Suprapubic skin (tissue), 4 donors: ENCODE measurements at regions not wholly inside any gene's neighbourhood (a gene's known extent, or its start where the extent isn't known, plus 50 kb on each side); places are given as distances from the start of the nearest gene placed in this dataset.

Source experiments
- DNase-seq, 2 donors: peaks; one replicate each; pipeline ENCODE4 v3.0.0-alpha.2; 2019; ENCODE audit warnings: low spot score in 2 of 2
- H3K27ac ChIP-seq: fragments of 200-600 bp; sonication (generic); one replicate; pipeline ENCODE4 v1.5.1; 2019
- H3K27me3 ChIP-seq: fragments of 200-600 bp; sonication (generic); one replicate; pipeline ENCODE4 v1.5.1; 2019
- H3K36me3 ChIP-seq: fragments of 200-600 bp; sonication (generic); one replicate; pipeline ENCODE4 v1.5.1; 2019
- H3K4me1 ChIP-seq: fragments of 200-600 bp; sonication (generic); one replicate; pipeline ENCODE4 v1.5.1; 2019
- H3K4me3 ChIP-seq: fragments of 200-600 bp; sonication (generic); one replicate; pipeline ENCODE4 v1.5.1; 2019; ENCODE audit warnings: mild to moderate bottlenecking
- H3K9me3 ChIP-seq: fragments of 200-600 bp; sonication (generic); one replicate; pipeline ENCODE4 v1.5.1; 2019
- EP300 ChIP-seq: sonication (generic); formaldehyde crosslinking; IDR thresholded peaks from one replicate; pipeline ENCODE4 v1.6.1; 2017; ENCODE audit warnings: antibody characterized with exemption
- POLR2A ChIP-seq, 2 donors: fragments of 450-650 bp; IDR thresholded peaks; one replicate each; pipeline ENCODE4 v1.6.1; 2017; ENCODE audit warnings: antibody characterized with exemption in 2 of 2, mild to moderate bottlenecking in 2 of 2, moderate library complexity in 2 of 2
- POLR2AphosphoS5 ChIP-seq, 3 donors: sonication (generic); formaldehyde crosslinking; IDR thresholded peaks; one replicate each; pipeline ENCODE4 v1.6.1; 2017; ENCODE audit warnings: antibody characterized with exemption in 3 of 3
- WGBS: methylation state at CpG from one replicate; pipeline ENCODE4 v1.1.5; 2018; 5-methylcytosine and 5-hydroxymethylcytosine counted together
- TF ChIP-seq, protein P1 (sequence below), 2 donors: fragments of 200-600 bp in 1 of 2; fragments of 450-650 bp in 1 of 2; sonication (generic) in 1 of 2; IDR thresholded peaks; one replicate each; pipeline ENCODE4 v1.5.1; 2016 to 2019; ENCODE audit warnings: antibody characterized with exemption in 2 of 2, mild to moderate bottlenecking in 1 of 2, moderate library complexity in 1 of 2

DNA sequence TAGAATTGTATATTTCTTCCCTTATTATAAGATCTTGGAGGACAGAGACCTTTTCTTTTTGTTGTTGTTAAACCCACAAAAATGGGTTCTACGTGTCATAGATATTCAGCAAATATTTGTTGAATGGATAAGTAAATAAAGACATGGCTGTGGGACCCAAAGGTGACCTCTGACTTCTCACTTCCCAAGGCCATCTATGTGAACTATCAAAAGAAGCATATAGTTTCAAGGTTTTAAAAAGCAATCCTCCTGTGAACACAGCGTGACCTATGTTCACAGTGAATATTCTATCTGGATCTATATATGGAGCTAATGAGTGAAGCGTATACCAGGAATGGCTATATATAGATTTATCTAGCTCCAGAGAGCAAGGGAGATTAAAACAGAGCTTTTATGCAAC, 312.8 kb upstream of the C11orf87 start:
- Histone ChIP-seq H3K27ac (no peak overlapping the region), H3K4me3 (no peak overlapping the region), H3K4me1 (no peaks in the 10 kb centered on the region), H3K9me3 (no peaks in the 10 kb centered on the region), H3K36me3 (no peaks in the 10 kb centered on the region), H3K27me3 (no peaks in the 10 kb centered on the region)
- no peak for TF ChIP-seq POLR2AphosphoS5 (IDR thresholded peaks at IDR 0.05)
- TF ChIP-seq POLR2A (IDR thresholded peaks at IDR 0.05) = no peak
- TF ChIP-seq, protein P1, sequence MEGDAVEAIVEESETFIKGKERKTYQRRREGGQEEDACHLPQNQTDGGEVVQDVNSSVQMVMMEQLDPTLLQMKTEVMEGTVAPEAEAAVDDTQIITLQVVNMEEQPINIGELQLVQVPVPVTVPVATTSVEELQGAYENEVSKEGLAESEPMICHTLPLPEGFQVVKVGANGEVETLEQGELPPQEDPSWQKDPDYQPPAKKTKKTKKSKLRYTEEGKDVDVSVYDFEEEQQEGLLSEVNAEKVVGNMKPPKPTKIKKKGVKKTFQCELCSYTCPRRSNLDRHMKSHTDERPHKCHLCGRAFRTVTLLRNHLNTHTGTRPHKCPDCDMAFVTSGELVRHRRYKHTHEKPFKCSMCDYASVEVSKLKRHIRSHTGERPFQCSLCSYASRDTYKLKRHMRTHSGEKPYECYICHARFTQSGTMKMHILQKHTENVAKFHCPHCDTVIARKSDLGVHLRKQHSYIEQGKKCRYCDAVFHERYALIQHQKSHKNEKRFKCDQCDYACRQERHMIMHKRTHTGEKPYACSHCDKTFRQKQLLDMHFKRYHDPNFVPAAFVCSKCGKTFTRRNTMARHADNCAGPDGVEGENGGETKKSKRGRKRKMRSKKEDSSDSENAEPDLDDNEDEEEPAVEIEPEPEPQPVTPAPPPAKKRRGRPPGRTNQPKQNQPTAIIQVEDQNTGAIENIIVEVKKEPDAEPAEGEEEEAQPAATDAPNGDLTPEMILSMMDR (IDR thresholded peaks at IDR 0.05) = no peak
- TF ChIP-seq EP300 = no peak
- 77% methylated on average over 3 of the region's 3 CpGs for WGBS
- no peak for DNase-seq

DNA sequence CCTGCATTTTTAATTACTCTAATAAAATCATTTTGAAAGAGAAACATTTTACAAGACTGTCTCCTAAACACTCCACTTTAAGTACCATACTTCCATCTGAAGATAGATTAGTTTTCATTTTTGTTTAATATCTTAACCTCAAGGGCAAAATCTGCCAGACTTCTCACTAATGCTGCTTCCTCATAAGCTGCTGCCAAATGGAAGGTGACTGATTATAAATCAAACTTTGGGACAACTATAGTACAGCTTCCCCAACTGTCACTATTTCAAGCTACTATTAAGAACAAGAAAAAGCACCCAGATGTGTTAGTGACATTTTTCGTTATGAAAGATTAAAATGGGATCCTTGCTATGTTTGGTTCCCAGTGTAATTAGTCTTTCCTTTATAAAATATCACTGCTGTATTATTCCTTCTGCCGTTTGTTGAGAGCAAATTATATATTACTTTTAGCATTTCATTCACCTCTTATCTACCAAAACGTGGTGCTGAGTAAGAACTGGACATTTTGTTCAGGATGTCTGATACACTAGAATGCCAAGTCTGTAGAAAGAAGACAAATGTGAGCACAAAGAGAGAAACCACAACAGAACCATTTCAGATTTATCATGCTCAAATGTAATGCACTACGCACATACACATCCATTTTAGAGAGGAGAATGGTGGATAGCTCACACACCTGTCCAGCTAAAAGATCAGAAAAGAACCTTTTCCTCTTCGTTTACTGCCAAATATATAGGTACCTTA, 312.2 kb upstream of the C11orf87 start:
- TF ChIP-seq EP300 (no peak), POLR2A (IDR thresholded peaks at IDR 0.05) (no peak), POLR2AphosphoS5 (IDR thresholded peaks at IDR 0.05) (no peak)
- TF ChIP-seq, protein P1 (IDR thresholded peaks at IDR 0.05) = no peak
- Histone ChIP-seq H3K9me3 (no peaks in the 10 kb centered on the region), H3K36me3 (no peaks in the 10 kb centered on the region), H3K4me3 (no peak overlapping the region), H3K4me1 (no peaks in the 10 kb centered on the region), H3K27me3 (no peaks in the 10 kb centered on the region), H3K27ac (no peak overlapping the region)
- 64% methylated on average over 5 of the region's 5 CpGs for WGBS
- no peak for DNase-seq

DNA sequence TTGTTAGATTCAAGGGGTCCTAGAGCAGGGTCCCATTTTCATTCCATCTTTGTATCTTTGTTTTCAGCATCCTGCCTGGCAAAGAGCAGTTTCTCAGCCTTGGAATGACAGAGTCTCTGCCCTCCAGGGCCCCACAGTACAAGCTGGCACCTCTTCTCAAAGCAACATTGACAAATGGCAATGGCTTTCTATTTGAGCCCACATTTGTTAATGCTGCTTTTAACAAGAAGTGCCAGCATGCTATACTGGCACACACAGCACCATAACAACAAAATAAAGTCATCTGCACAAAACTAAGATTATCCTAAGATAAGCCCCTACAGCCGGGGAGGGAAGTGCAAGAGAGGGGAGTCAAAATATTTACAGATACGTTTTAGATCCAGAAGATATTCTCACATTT, 309.7 kb upstream of the C11orf87 start:
- H3K27ac ChIP-seq = no peak overlapping the region
- DNase-seq = no peak
- no peak for TF ChIP-seq POLR2AphosphoS5 (IDR thresholded peaks at IDR 0.05)
- no peak for TF ChIP-seq POLR2A (IDR thresholded peaks at IDR 0.05)
- TF ChIP-seq, protein P1 (IDR thresholded peaks at IDR 0.05) = no peak
- TF ChIP-seq EP300 = no peak
- H3K36me3 ChIP-seq = no peaks in the 10 kb centered on the region
- peaks cover 6% of the 10 kb centered on the region for H3K4me1 ChIP-seq
- 24% methylated on average over 2 of the region's 2 CpGs for WGBS
- no peaks in the 10 kb centered on the region for H3K27me3 ChIP-seq
- H3K9me3 ChIP-seq = no peaks in the 10 kb centered on the region
- no peak overlapping the region for H3K4me3 ChIP-seq

DNA sequence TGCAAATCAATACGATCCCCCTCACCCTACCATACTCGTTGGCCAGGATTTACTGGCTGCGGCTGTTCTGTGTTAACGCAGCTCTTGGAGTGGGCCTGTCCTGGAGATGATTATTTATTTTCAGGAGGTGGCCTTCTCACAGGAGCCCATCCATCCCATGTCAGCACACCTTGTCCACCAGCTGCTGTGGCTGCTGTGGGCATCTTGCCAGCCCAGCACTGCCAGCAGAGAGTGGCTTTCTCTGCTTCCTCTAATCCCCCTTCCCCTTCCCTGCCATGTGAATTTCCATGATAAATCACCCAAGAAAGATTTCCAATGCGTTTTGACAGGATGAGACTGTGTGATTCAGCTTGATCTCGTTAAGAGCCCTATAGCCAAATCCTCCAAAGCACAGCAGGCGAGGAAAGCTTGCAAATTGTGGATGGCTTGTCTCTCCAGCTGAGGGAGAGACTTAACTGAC, 309.1 kb upstream of the C11orf87 start:
- 26% methylated on average over 7 of the region's 7 CpGs for WGBS
- TF ChIP-seq EP300 (no peak), POLR2A (IDR thresholded peaks at IDR 0.05) (no peak), POLR2AphosphoS5 (IDR thresholded peaks at IDR 0.05) (no peak)
- TF ChIP-seq, protein P1 (IDR thresholded peaks at IDR 0.05) = no peak
- Histone ChIP-seq H3K4me1 (peaks cover 6% of the 10 kb centered on the region), H3K4me3 (no peak overlapping the region), H3K36me3 (no peaks in the 10 kb centered on the region), H3K27ac (no peak overlapping the region), H3K27me3 (no peaks in the 10 kb centered on the region), H3K9me3 (no peaks in the 10 kb centered on the region)
- no peak for DNase-seq

DNA sequence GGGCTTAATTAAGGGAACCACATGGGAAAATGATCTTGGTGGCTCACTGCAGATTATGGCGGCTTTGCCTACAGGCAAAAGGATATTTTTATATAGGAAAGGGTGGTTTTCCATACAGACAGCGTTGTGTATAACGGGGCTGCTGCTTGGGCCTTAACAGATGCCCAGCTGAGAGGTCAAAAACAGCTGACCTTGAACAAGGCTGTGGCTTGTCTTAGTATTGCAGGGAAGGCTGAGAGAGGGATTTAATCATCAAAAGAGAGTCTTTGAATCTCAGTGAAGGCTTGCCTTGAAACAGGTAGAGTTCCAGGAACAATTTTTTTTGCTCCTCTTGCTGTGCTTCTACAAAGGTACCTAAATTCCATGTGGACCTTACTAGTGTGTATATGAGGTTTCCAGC, 301.6 kb upstream of the C11orf87 start:
- no peaks in the 10 kb centered on the region for H3K9me3 ChIP-seq
- H3K36me3 ChIP-seq = no peaks in the 10 kb centered on the region
- 93% methylated on average over 3 of the region's 3 CpGs for WGBS
- DNase-seq = no peak
- no peaks in the 10 kb centered on the region for H3K27me3 ChIP-seq
- no peak overlapping the region for H3K4me3 ChIP-seq
- peaks cover under 1% of the 10 kb centered on the region for H3K4me1 ChIP-seq
- TF ChIP-seq, protein P1 (IDR thresholded peaks at IDR 0.05) = no peak
- TF ChIP-seq POLR2AphosphoS5 (IDR thresholded peaks at IDR 0.05) = no peak
- no peak for TF ChIP-seq POLR2A (IDR thresholded peaks at IDR 0.05)
- no peak for TF ChIP-seq EP300
- H3K27ac ChIP-seq = no peak overlapping the region
